ENCODE measurements at regions not wholly inside any gene's neighbourhood (a gene's known extent, or its start where the extent isn't known, plus 50 kb on each side); places are given as distances from the start of the nearest gene placed in this dataset.

DNA sequence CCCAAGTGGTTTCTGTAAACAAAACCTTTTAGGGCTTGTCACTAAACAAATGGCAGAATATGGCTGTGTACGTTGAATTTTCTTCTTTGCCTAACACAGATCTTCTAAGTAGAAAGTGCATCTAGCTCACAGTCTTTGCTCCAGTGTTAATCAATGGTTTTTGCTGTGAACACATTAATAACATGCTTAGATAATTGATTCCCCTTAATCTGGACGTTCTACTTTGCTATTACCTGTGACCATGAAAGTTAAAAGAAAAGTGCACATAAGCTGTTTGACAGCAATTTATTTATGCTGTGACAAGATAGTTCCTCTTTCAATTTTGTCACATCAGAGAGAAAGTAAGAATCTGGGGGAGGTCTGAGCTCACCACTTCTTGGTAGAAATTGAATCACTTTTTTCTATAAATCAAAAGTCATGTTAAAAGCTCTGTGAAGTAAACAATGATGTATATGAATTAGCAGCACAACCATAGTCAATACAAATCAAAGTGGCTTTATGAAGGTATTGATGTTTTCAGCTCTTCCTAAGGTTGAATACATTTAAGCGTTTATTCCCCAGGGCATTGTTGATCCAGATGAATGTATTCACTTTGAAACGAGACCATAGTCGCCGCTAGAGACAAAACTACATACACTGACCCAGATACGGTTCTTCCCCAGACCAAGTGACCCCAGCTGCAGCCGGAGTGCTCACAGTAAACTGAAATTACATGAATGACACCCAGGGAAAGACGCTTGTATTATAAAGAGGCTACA, 174.6 kb upstream of the ZNF608 start:
- TF ChIP-seq, protein P1, sequence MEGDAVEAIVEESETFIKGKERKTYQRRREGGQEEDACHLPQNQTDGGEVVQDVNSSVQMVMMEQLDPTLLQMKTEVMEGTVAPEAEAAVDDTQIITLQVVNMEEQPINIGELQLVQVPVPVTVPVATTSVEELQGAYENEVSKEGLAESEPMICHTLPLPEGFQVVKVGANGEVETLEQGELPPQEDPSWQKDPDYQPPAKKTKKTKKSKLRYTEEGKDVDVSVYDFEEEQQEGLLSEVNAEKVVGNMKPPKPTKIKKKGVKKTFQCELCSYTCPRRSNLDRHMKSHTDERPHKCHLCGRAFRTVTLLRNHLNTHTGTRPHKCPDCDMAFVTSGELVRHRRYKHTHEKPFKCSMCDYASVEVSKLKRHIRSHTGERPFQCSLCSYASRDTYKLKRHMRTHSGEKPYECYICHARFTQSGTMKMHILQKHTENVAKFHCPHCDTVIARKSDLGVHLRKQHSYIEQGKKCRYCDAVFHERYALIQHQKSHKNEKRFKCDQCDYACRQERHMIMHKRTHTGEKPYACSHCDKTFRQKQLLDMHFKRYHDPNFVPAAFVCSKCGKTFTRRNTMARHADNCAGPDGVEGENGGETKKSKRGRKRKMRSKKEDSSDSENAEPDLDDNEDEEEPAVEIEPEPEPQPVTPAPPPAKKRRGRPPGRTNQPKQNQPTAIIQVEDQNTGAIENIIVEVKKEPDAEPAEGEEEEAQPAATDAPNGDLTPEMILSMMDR (IDR thresholded peaks at IDR 0.05) = no peak
- TF ChIP-seq POLR2A (IDR thresholded peaks at IDR 0.05) = no peak
- TF ChIP-seq EP300 (IDR thresholded peaks at IDR 0.05) = no peak

All from tibial nerve (tissue), 4 donors.